H9 (cell line): ENCODE measurements at regions not wholly inside any gene's neighbourhood (a gene's known extent, or its start where the extent isn't known, plus 50 kb on each side); places are given as distances from the start of the nearest gene placed in this dataset.

Experiments used
- DNase-seq: peaks from one replicate; pipeline ENCODE4 v3.0.0-alpha.2; 2017
- H2AFZ ChIP-seq: one replicate; pipeline ENCODE4 v1.6.1; 2013; ENCODE audit warnings: mild to moderate bottlenecking, low read length, control low read depth, moderate library complexity
- H2AK5ac ChIP-seq: 2 replicates; pipeline ENCODE4 v1.6.1; 2013; ENCODE audit warnings: low read length, control low read depth, mixed read lengths; ENCODE audit not compliant: insufficient read length
- H2BK120ac ChIP-seq: one replicate; pipeline ENCODE4 v1.6.1; 2013; ENCODE audit warnings: low read depth, mild to moderate bottlenecking, low read length, control low read depth, inconsistent platforms; ENCODE audit not compliant: poor library complexity, severe bottlenecking
- H2BK12ac ChIP-seq: 2 replicates; pipeline ENCODE4 v1.6.1; 2013; ENCODE audit warnings: low read length, control low read depth, mixed read lengths, low read depth; ENCODE audit not compliant: insufficient read length
- H2BK15ac ChIP-seq: 2 replicates; pipeline ENCODE4 v1.6.1; 2013; ENCODE audit warnings: low read depth, low read length, control low read depth
- H2BK20ac ChIP-seq: one replicate; pipeline ENCODE4 v1.6.1; 2013; ENCODE audit warnings: low read depth, mild to moderate bottlenecking, low read length, control low read depth, inconsistent platforms; ENCODE audit not compliant: poor library complexity, severe bottlenecking
- H2BK5ac ChIP-seq: 2 replicates; pipeline ENCODE4 v1.6.1; 2013; ENCODE audit warnings: low read length, control low read depth, mixed read lengths; ENCODE audit not compliant: insufficient read length
- H3K14ac ChIP-seq: 2 replicates; pipeline ENCODE4 v1.6.1; 2013; ENCODE audit warnings: low read length, control low read depth; ENCODE audit not compliant: insufficient read depth
- H3K18ac ChIP-seq: 2 replicates; pipeline ENCODE4 v1.6.1; 2013; ENCODE audit warnings: low read depth, mild to moderate bottlenecking, mixed read lengths, low read length, control low read depth; ENCODE audit not compliant: insufficient read length
- H3K23ac ChIP-seq: 2 replicates; pipeline ENCODE4 v1.6.1; 2013; ENCODE audit warnings: low read length, control low read depth, mixed read lengths, low read depth; ENCODE audit not compliant: insufficient read length
- H3K23me2 ChIP-seq: 2 replicates; pipeline ENCODE4 v1.6.1; 2013; ENCODE audit warnings: low read depth, mild to moderate bottlenecking, mixed read lengths, low read length, control low read depth; ENCODE audit not compliant: insufficient read length, poor library complexity, severe bottlenecking
- H3K27ac ChIP-seq: 2 replicates; pipeline ENCODE4 v1.5.1; 2013; ENCODE audit warnings: low read length, control low read depth, mixed read lengths, low read depth; ENCODE audit not compliant: insufficient read length
- H3K27me3 ChIP-seq: 2 replicates; pipeline ENCODE4 v1.6.1; 2013; ENCODE audit warnings: low read length, control low read depth, inconsistent platforms; ENCODE audit not compliant: insufficient read depth
- H3K4ac ChIP-seq: 2 replicates; pipeline ENCODE4 v1.6.1; 2013; ENCODE audit warnings: low read depth, mild to moderate bottlenecking, control low read depth, inconsistent platforms, low read length, moderate library complexity
- H3K4me1 ChIP-seq: 2 replicates; pipeline ENCODE4 v1.6.1; 2013; ENCODE audit warnings: low read length, control low read depth, inconsistent platforms; ENCODE audit not compliant: insufficient read depth
- H3K4me2 ChIP-seq: 2 replicates; pipeline ENCODE4 v1.6.1; 2013; ENCODE audit warnings: low read length, control low read depth, mixed read lengths; ENCODE audit not compliant: insufficient read length, insufficient read depth
- H3K56ac ChIP-seq: 2 replicates; pipeline ENCODE4 v1.6.1; 2013; ENCODE audit warnings: low read depth, mild to moderate bottlenecking, mixed read lengths, low read length, control low read depth; ENCODE audit not compliant: insufficient read length
- H3K79me1 ChIP-seq: 2 replicates; pipeline ENCODE4 v1.6.1; 2013; ENCODE audit warnings: low read depth, mild to moderate bottlenecking, moderate library complexity, low read length, control low read depth, inconsistent platforms; ENCODE audit not compliant: insufficient read depth, poor library complexity, severe bottlenecking
- H3K79me2 ChIP-seq: 2 replicates; pipeline ENCODE4 v1.6.1; 2013; ENCODE audit warnings: low read length, control low read depth, inconsistent platforms; ENCODE audit not compliant: insufficient read depth
- H3K9ac ChIP-seq: 2 replicates; pipeline ENCODE4 v1.6.1; 2013; ENCODE audit warnings: low read length, control low read depth, mixed read lengths; ENCODE audit not compliant: insufficient read length; ENCODE audit errors: extremely low read depth
- H3K9me3 ChIP-seq: one replicate; pipeline ENCODE4 v1.6.1; 2013; ENCODE audit warnings: low read depth, low read length, inconsistent platforms; ENCODE audit not compliant: control insufficient read depth
- H3T11ph ChIP-seq: one replicate; pipeline ENCODE4 v1.6.1; 2013; ENCODE audit warnings: mild to moderate bottlenecking, low read length, control low read depth, inconsistent platforms
- H4K20me1 ChIP-seq: one replicate; pipeline ENCODE4 v1.6.1; 2013; ENCODE audit not compliant: control insufficient read depth, insufficient read length, insufficient read depth
- H4K5ac ChIP-seq: 2 replicates; pipeline ENCODE4 v1.6.1; 2013; ENCODE audit warnings: low read depth, mild to moderate bottlenecking, mixed read lengths, low read length, control low read depth; ENCODE audit not compliant: insufficient read length
- H4K8ac ChIP-seq: replicated peaks from 2 replicates; pipeline ENCODE4 v1.6.1; 2013; ENCODE audit warnings: low read length, control low read depth, mixed read lengths, low read depth; ENCODE audit not compliant: insufficient read length
- H4K91ac ChIP-seq: 2 replicates; pipeline ENCODE4 v1.6.1; 2013; ENCODE audit warnings: low read depth, mild to moderate bottlenecking, moderate library complexity, mixed read lengths, low read length, control low read depth; ENCODE audit not compliant: insufficient read length
- H3K27ac Mint-ChIP-seq, 3 experiments: 2 replicates in 2 of 3; 3 replicates in 1 of 3; pipeline ENCODE4 v1.8.0; 2020 to 2021; ENCODE audit warnings: mixed read lengths in 3 of 3, mild to moderate bottlenecking in 1 of 3, moderate library complexity in 1 of 3
- H3K27me3 Mint-ChIP-seq: 2 replicates; pipeline ENCODE4 v1.8.0; 2021; ENCODE audit warnings: low read depth, mild to moderate bottlenecking, moderate library complexity, mixed read lengths
- H3K36me3 Mint-ChIP-seq, 3 experiments: 2 replicates in 2 of 3; 3 replicates in 1 of 3; pipeline ENCODE4 v1.8.0; 2020 to 2021; ENCODE audit warnings: low read depth in 3 of 3, mixed read lengths in 3 of 3; ENCODE audit not compliant: insufficient read depth in 1 of 3
- H3K4me1 Mint-ChIP-seq, 2 experiments: 2 replicates each; pipeline ENCODE4 v1.8.0; 2020; ENCODE audit warnings: mixed read lengths in 2 of 2
- H3K4me3 Mint-ChIP-seq, 2 experiments: 2 replicates in 1 of 2; 3 replicates in 1 of 2; pipeline ENCODE4 v1.8.0; 2020 to 2021; ENCODE audit warnings: mild to moderate bottlenecking in 2 of 2, mixed read lengths in 2 of 2, moderate library complexity in 1 of 2
- H3K9me3 Mint-ChIP-seq, 2 experiments: 2 replicates in 1 of 2; 3 replicates in 1 of 2; pipeline ENCODE4 v1.8.0; 2020; ENCODE audit warnings: mild to moderate bottlenecking in 2 of 2, mixed read lengths in 2 of 2, moderate library complexity in 1 of 2
- TF ChIP-seq, protein P1 (sequence below): fragments of 200-600 bp; sonication (generic); conservative IDR thresholded peaks from 3 replicates; pipeline ENCODE4 v1.8.0; 2021; ENCODE audit warnings: antibody characterized with exemption, mild to moderate bottlenecking

DNA sequence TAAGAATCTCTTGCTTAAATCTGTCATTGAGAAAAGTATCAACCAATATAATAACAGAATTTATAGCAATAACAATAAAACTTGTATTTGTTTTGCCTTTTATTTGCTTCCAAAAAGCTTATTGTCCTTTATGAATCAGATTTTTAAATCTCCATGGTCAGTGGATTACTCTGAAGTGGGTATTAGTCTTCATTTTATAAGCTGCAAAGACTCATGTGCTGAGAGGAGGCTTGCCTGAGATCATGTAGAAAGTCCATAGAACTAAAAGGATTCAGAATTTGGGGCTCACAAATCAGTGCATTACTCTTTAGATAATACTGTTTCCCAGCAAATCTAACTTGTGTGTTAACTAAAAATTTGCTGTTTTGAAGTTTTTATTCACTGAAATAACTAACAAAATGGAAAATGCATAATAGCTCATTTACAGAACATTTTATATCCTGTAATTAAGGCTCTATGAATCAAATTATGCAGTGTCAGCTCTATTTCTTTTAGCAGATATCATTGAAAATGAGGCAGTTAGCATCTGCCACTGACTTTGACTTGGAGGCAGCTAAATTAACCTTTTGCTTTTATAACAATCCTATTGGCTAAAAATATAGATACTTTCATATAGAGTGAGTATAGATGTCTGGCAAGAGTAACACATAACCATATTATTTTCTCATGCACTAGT, 781.1 kb upstream of the CITED2 start:
- Histone ChIP-seq H3T11ph (no peak overlapping the region), H2BK12ac (no peak overlapping the region), H2BK5ac (no peak overlapping the region), H3K79me1 (no peaks in the 10 kb centered on the region), H2BK15ac (no peak overlapping the region), H2AFZ (no peak overlapping the region), H3K4me2 (no peak overlapping the region), H4K91ac (no peak overlapping the region), H4K8ac (no peak overlapping the region), H4K20me1 (no peaks in the 10 kb centered on the region), H2AK5ac (no peak overlapping the region), H3K18ac (no peak overlapping the region), H3K14ac (no peak overlapping the region), H3K23me2 (no peaks in the 10 kb centered on the region), H3K23ac (no peak overlapping the region), H3K4me1 (no peaks in the 10 kb centered on the region), H3K27me3 (no peaks in the 10 kb centered on the region), H3K27ac (no peak overlapping the region), H3K56ac (no peak overlapping the region), H4K5ac (no peak overlapping the region), H2BK120ac (no peak overlapping the region), H3K9me3 (no peaks in the 10 kb centered on the region), H3K9ac (no peak overlapping the region), H3K79me2 (no peaks in the 10 kb centered on the region), H3K4ac (no peak overlapping the region), H2BK20ac (no peak overlapping the region)
- Mint-ChIP-seq H3K36me3 (peaks cover 0 to 3% (median 0%) of the 10 kb centered on the region in 3 experiments; a peak in 2 of 7 replicates), H3K27ac (no peak overlapping the region), H3K4me3 (no peak overlapping the region), H3K27me3 (no peaks in the 10 kb centered on the region), H3K4me1 (no peaks in the 10 kb centered on the region), H3K9me3 (peaks cover 2 to 8% of the 10 kb centered on the region in 2 experiments; a peak in 4 of 5 replicates)
- DNase-seq, result no peak
- TF ChIP-seq, protein P1, sequence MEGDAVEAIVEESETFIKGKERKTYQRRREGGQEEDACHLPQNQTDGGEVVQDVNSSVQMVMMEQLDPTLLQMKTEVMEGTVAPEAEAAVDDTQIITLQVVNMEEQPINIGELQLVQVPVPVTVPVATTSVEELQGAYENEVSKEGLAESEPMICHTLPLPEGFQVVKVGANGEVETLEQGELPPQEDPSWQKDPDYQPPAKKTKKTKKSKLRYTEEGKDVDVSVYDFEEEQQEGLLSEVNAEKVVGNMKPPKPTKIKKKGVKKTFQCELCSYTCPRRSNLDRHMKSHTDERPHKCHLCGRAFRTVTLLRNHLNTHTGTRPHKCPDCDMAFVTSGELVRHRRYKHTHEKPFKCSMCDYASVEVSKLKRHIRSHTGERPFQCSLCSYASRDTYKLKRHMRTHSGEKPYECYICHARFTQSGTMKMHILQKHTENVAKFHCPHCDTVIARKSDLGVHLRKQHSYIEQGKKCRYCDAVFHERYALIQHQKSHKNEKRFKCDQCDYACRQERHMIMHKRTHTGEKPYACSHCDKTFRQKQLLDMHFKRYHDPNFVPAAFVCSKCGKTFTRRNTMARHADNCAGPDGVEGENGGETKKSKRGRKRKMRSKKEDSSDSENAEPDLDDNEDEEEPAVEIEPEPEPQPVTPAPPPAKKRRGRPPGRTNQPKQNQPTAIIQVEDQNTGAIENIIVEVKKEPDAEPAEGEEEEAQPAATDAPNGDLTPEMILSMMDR, result no peak
